ENCODE measurements at regions not wholly inside any gene's neighbourhood (a gene's known extent, or its start where the extent isn't known, plus 50 kb on each side); places are given as distances from the start of the nearest gene placed in this dataset.
"Not testable (repeated sequence)": the region's sequence is repeated elsewhere in the genome, so short reads cannot be mapped to it uniquely, and the experiment has no call there.

DNA sequence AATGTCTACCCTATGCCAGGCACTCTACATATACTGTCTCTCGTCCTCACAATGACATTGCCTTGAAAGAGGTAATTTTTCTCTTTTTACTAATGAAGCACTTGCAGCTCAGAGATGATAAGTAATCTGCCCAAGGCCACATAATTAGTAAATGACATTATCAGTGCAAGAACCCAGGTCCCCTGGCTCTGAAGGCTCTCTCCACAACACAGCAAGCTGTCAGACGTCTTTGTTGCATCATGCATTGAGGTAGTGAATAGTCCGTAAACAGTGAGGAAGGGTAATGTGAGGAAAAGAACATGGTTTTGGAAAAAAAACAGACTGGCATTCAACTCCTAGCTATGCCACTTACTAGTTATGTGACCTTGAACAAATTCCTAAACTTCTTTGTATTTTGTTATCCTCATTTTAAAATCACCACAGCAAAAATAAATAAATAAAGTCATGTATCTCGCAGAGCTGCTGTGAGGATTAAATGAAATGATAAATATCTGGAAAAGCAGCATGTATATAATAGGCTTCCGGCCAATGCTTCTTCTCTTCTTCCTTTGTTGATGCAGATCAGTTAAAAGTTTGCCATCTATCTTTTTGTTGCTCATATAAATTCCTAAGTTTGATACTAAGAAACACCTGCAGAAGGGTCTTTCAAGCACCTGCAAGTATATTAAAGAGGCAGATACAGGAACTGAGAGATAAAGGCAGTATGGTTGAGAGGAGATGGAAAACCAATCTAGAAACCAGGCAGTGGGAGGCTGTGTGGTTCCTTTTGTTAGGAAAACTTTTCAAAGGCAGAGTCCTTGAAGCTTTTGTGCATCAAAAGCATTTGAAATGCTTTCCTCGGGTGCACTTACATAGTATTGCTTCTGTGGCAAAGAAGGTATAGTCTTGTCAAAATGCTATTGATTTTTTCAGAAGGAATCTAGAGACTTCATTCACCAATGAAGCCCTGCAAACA, 82.8 kb downstream of the BTG1 start:
- DNase-seq = no peak

DNA sequence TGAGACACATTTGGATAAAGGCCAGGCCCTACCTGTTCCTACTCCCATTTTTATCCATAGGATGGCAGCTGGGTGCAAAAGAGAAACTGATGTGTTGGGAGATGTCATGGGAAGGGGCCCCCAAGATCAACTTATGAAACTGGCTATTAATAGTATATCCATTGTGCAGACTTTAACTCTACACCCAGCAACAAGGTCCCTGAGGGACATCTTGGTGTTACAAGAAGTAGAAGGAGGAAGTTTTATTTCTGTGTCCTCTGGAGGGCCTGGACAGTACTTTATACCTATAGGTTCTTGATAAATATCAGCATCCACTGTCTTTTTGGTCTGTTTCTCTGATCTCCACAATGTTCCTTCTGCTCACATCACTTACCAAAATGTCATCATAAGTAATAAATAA, 84.6 kb downstream of the BTG1 start:
- Histone ChIP-seq H3K4me1 (ENCODE audit: control insufficient read depth, insufficient read depth, low read length, poor library complexity, severe bottlenecking) (peaks cover 9% of the 10 kb centered on the region), H3K27me3 (replicated peaks; ENCODE audit: control insufficient read depth, insufficient read depth, low read length, poor library complexity, severe bottlenecking) (no peaks in the 10 kb centered on the region), H3K36me3 (ENCODE audit: control insufficient read depth, insufficient read depth, low read length) (no peaks in the 10 kb centered on the region), H3K4me3 (ENCODE audit: insufficient read depth, low read depth, low read length, poor library complexity, severe bottlenecking) (no peak overlapping the region), H3K9me3 (ENCODE audit: control insufficient read depth, low read length) (no peaks in the 10 kb centered on the region), H3K27ac (ENCODE audit: insufficient read depth, low read length, poor library complexity, severe bottlenecking) (no peak overlapping the region)
- no peak for DNase-seq

More for the DNA sequence above, 82.8 kb downstream of the BTG1 start:
- H3K27ac ChIP-seq (ENCODE audit: insufficient read depth, low read length, poor library complexity, severe bottlenecking) = no peak overlapping the region
- H3K27me3 ChIP-seq (replicated peaks; ENCODE audit: control insufficient read depth, insufficient read depth, low read length, poor library complexity, severe bottlenecking) = no peaks in the 10 kb centered on the region
- no peaks in the 10 kb centered on the region for H3K9me3 ChIP-seq (ENCODE audit: control insufficient read depth, low read length)
- peaks cover 9% of the 10 kb centered on the region for H3K4me1 ChIP-seq (ENCODE audit: control insufficient read depth, insufficient read depth, low read length, poor library complexity, severe bottlenecking)
- no peaks in the 10 kb centered on the region for H3K36me3 ChIP-seq (ENCODE audit: control insufficient read depth, insufficient read depth, low read length)
- H3K4me3 ChIP-seq (ENCODE audit: insufficient read depth, low read depth, low read length, poor library complexity, severe bottlenecking) = no peak overlapping the region

DNA sequence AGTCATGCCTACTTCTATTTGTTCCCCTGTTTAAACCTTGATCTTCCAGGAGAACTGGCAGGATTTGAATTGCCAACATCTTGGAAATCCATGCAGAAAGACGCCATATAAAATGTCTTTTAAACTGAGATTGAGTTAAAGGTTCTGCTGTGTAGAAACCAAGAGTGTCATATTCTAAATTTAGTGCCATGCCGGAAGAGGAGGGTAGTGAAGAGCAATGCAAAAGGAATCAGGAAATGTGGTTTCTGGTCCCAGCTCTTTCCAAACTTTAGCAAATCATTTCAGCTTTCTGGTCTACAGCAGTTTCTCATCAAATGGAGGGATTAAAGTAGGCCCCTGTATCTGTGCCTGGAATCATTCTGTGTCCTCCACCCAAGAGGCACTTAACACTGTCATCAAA, 85.7 kb downstream of the BTG1 start:
- H3K27ac ChIP-seq (ENCODE audit: insufficient read depth, low read length, poor library complexity, severe bottlenecking) = no peak overlapping the region
- no peaks in the 10 kb centered on the region for H3K9me3 ChIP-seq (ENCODE audit: control insufficient read depth, low read length)
- H3K36me3 ChIP-seq (ENCODE audit: control insufficient read depth, insufficient read depth, low read length) = no peaks in the 10 kb centered on the region
- no peaks in the 10 kb centered on the region for H3K27me3 ChIP-seq (replicated peaks; ENCODE audit: control insufficient read depth, insufficient read depth, low read length, poor library complexity, severe bottlenecking)
- no peak for DNase-seq
- peaks cover 13% of the 10 kb centered on the region for H3K4me1 ChIP-seq (ENCODE audit: control insufficient read depth, insufficient read depth, low read length, poor library complexity, severe bottlenecking)
- H3K4me3 ChIP-seq (ENCODE audit: insufficient read depth, low read depth, low read length, poor library complexity, severe bottlenecking) = no peak overlapping the region

DNA sequence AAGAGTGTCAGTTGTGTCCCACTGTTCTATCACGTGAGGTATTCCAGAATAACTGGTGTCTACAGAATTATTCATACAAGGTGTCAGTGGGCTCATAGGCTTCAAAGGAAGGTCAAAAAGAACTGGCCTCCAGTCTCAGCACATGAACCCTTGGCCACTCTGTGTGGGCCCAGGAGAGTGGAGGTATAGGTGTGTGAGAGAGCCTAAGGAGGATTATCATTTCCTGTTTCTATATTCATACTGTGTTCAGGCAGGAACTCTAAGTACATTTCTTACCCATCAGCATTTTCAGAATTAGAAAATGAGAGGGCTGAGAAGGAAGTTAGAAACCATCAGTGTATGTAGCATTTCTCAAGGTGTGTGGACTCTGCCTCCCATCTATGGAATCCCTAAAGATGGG, 87.0 kb downstream of the BTG1 start:
- H3K27me3 ChIP-seq (replicated peaks; ENCODE audit: control insufficient read depth, insufficient read depth, low read length, poor library complexity, severe bottlenecking) = no peaks in the 10 kb centered on the region
- no peaks in the 10 kb centered on the region for H3K9me3 ChIP-seq (ENCODE audit: control insufficient read depth, low read length)
- H3K4me3 ChIP-seq (ENCODE audit: insufficient read depth, low read depth, low read length, poor library complexity, severe bottlenecking) = no peak overlapping the region
- H3K36me3 ChIP-seq (ENCODE audit: control insufficient read depth, insufficient read depth, low read length) = no peaks in the 10 kb centered on the region
- no peak for DNase-seq
- no peak overlapping the region for H3K27ac ChIP-seq (ENCODE audit: insufficient read depth, low read length, poor library complexity, severe bottlenecking)
- H3K4me1 ChIP-seq (ENCODE audit: control insufficient read depth, insufficient read depth, low read length, poor library complexity, severe bottlenecking) = peaks cover 14% of the 10 kb centered on the region

DNA sequence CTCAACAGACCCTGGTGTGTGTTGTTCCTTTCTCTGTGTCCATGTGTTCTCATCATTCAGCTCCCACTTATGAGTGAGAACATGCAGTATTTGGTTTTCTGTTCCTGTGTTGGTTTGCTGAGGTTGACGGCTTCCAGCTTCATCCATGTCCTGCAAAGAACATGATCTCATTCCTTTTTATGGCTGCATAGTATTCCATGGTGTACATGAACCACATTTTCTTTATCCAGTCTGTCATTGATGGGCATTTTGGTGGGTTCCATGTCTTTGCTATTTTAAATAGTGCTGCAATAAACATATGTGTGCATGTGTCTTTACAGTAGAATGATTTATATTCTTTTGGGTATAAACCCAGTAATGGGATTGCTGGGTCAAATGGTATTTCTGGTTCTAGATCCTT, 88.9 kb downstream of the BTG1 start:
- Histone ChIP-seq H3K27ac (ENCODE audit: insufficient read depth, low read length, poor library complexity, severe bottlenecking) (peak overlapping the region; percentile 61), H3K4me1 (ENCODE audit: control insufficient read depth, insufficient read depth, low read length, poor library complexity, severe bottlenecking) (peaks cover 14% of the 10 kb centered on the region)
- not testable (repeated sequence) for H3K36me3 ChIP-seq (ENCODE audit: control insufficient read depth, insufficient read depth, low read length); H3K9me3 ChIP-seq (ENCODE audit: control insufficient read depth, low read length); H3K4me3 ChIP-seq (ENCODE audit: insufficient read depth, low read depth, low read length, poor library complexity, severe bottlenecking); DNase-seq; H3K27me3 ChIP-seq (replicated peaks; ENCODE audit: control insufficient read depth, insufficient read depth, low read length, poor library complexity, severe bottlenecking)

DNA sequence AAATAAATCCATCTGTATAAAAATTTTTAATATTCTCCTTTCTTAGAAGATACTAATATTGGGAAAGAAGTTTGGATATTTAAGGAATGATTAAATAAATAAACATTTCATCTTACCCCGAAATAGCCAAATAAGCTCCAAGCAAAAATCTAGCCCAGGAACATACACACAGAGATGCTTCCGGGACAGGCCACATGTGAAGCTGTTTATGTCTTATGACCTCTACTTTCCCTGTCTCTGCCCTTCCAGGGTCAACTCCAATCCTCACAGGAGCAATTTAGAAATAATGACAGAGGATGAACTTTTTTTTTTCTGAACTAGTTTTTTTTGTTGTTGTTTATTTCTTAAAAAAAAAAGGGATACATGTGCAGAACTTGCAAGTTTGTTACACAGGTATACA, 89.4 kb downstream of the BTG1 start:
- Histone ChIP-seq H3K4me1 (ENCODE audit: control insufficient read depth, insufficient read depth, low read length, poor library complexity, severe bottlenecking) (peaks cover 14% of the 10 kb centered on the region), H3K4me3 (ENCODE audit: insufficient read depth, low read depth, low read length, poor library complexity, severe bottlenecking) (no peak overlapping the region), H3K27ac (ENCODE audit: insufficient read depth, low read length, poor library complexity, severe bottlenecking) (peak overlapping the region; percentile 61), H3K27me3 (replicated peaks; ENCODE audit: control insufficient read depth, insufficient read depth, low read length, poor library complexity, severe bottlenecking) (no peaks in the 10 kb centered on the region), H3K36me3 (ENCODE audit: control insufficient read depth, insufficient read depth, low read length) (no peaks in the 10 kb centered on the region), H3K9me3 (ENCODE audit: control insufficient read depth, low read length) (no peaks in the 10 kb centered on the region)
- DNase-seq = no peak

DNA sequence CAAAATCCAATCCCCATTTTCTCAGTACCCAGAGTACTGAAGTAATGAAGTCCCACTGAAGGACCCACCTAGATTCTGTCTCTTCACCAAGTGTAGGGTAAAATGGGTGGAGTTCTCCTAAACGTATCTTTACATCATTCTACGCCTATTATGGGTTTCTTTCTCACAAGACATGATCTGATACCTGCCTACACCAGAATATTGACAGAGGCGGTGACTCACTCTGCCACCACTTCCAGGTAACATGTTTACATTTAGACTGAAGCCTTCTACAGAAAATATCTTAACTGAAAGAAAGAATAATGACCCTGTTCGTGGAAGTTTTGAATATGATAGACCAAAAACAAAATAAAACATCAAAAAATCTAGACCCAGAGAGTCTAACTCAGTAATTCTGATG, 89.8 kb downstream of the BTG1 start:
- peaks cover 14% of the 10 kb centered on the region for H3K4me1 ChIP-seq (ENCODE audit: control insufficient read depth, insufficient read depth, low read length, poor library complexity, severe bottlenecking)
- H3K9me3 ChIP-seq (ENCODE audit: control insufficient read depth, low read length) = no peaks in the 10 kb centered on the region
- peak overlapping the region; percentile 61 for H3K27ac ChIP-seq (ENCODE audit: insufficient read depth, low read length, poor library complexity, severe bottlenecking)
- no peak overlapping the region for H3K4me3 ChIP-seq (ENCODE audit: insufficient read depth, low read depth, low read length, poor library complexity, severe bottlenecking)
- no peaks in the 10 kb centered on the region for H3K27me3 ChIP-seq (replicated peaks; ENCODE audit: control insufficient read depth, insufficient read depth, low read length, poor library complexity, severe bottlenecking)
- DNase-seq = peak; percentile 21 to 46 (median 39)
- H3K36me3 ChIP-seq (ENCODE audit: control insufficient read depth, insufficient read depth, low read length) = no peaks in the 10 kb centered on the region

DNA sequence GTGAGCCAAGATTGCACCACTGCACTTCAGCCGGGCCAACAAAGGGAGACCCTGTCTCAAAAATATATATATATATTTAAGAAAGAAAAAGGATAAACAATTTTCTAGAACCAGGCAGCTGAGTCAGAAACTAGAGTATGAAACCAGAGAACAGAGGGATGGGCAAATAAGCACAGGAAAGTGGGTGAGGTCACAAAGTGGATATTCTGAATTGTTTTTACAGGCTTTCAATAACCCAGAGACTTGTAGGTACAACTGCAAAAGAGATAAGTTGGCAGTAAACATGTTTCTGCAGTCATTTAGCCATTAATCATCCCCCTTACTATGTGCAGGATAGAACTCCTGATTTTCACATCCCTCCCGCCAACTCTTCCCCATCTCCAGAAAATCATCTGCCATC, 94.2 kb downstream of the BTG1 start:
- no peaks in the 10 kb centered on the region for H3K9me3 ChIP-seq (ENCODE audit: control insufficient read depth, low read length)
- no peak for DNase-seq
- no peak overlapping the region for H3K27ac ChIP-seq (ENCODE audit: insufficient read depth, low read length, poor library complexity, severe bottlenecking)
- no peak overlapping the region for H3K4me3 ChIP-seq (ENCODE audit: insufficient read depth, low read depth, low read length, poor library complexity, severe bottlenecking)
- H3K36me3 ChIP-seq (ENCODE audit: control insufficient read depth, insufficient read depth, low read length) = no peaks in the 10 kb centered on the region
- H3K27me3 ChIP-seq (replicated peaks; ENCODE audit: control insufficient read depth, insufficient read depth, low read length, poor library complexity, severe bottlenecking) = no peaks in the 10 kb centered on the region
- peaks cover 5% of the 10 kb centered on the region for H3K4me1 ChIP-seq (ENCODE audit: control insufficient read depth, insufficient read depth, low read length, poor library complexity, severe bottlenecking)

DNA sequence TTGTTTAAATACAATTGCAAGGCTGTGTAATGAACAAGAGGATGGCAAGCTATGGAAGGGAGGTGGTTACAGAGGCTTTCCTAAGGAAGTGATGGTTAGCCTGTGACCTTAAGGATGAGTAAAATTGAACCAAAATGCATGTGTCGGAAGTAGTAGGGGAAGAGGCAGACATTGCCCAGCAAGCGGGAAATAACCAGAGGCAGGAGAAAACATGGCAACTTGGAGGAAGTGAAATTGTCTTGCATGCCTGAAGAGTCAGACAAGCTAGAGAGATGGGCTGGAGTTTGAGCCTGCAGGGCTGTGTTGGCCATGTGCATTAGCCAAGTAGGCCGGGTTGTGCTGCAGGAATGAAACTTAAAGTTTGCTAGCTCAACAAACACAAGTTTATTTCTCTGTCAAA, 96.2 kb downstream of the BTG1 start:
- H3K27me3 ChIP-seq (replicated peaks; ENCODE audit: control insufficient read depth, insufficient read depth, low read length, poor library complexity, severe bottlenecking) = no peaks in the 10 kb centered on the region
- no peaks in the 10 kb centered on the region for H3K9me3 ChIP-seq (ENCODE audit: control insufficient read depth, low read length)
- no peaks in the 10 kb centered on the region for H3K4me1 ChIP-seq (ENCODE audit: control insufficient read depth, insufficient read depth, low read length, poor library complexity, severe bottlenecking)
- no peak overlapping the region for H3K27ac ChIP-seq (ENCODE audit: insufficient read depth, low read length, poor library complexity, severe bottlenecking)
- no peak overlapping the region for H3K4me3 ChIP-seq (ENCODE audit: insufficient read depth, low read depth, low read length, poor library complexity, severe bottlenecking)
- no peaks in the 10 kb centered on the region for H3K36me3 ChIP-seq (ENCODE audit: control insufficient read depth, insufficient read depth, low read length)
- no peak for DNase-seq

DNA sequence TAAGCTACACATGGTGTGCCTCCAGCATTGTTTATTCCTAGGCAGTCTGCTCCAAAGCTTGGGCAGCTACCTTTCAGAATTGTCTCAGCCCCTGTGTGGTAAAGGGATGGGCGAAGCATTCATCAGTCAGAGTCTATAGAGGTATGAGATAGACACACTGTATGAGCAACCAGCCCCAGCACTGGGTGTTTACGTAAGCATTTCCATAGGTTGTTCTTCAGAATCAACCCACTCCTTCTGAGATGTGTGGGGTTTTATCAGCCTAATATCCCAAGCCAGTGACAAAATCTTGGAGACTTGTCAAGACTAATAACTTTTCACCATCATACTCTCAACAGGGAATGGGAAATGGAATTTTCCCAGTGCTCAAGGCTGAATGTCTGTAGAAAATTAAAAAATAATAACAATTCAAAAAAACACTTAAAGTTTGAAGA, 98.2 kb downstream of the BTG1 start:
- Histone ChIP-seq H3K27ac (ENCODE audit: insufficient read depth, low read length, poor library complexity, severe bottlenecking) (peak overlapping the region; percentile 11), H3K9me3 (ENCODE audit: control insufficient read depth, low read length) (no peaks in the 10 kb centered on the region), H3K4me3 (ENCODE audit: insufficient read depth, low read depth, low read length, poor library complexity, severe bottlenecking) (peak overlapping the region; percentile 37), H3K4me1 (ENCODE audit: control insufficient read depth, insufficient read depth, low read length, poor library complexity, severe bottlenecking) (no peaks in the 10 kb centered on the region), H3K36me3 (ENCODE audit: control insufficient read depth, insufficient read depth, low read length) (no peaks in the 10 kb centered on the region), H3K27me3 (replicated peaks; ENCODE audit: control insufficient read depth, insufficient read depth, low read length, poor library complexity, severe bottlenecking) (no peaks in the 10 kb centered on the region)
- DNase-seq = no peak
